Dermis blood vessel endothelial cell (primary cell): ENCODE measurements at regions not wholly inside any gene's neighbourhood (a gene's known extent, or its start where the extent isn't known, plus 50 kb on each side); places are given as distances from the start of the nearest gene placed in this dataset.

Experiments
- DNase-seq: peaks from one replicate; pipeline ENCODE4 v3.0.0; 2010

- no peak for DNase-seq
These were observed 362.4 kb downstream of the MIAT start for GRCh38 chr22:27019827-27020226.

GRCh38 chr22:27022274-27022895 is 365.0 kb downstream of the MIAT start:
- DNase-seq: no peak

GRCh38 chr22:27022896-27023361 is 365.5 kb downstream of the MIAT start:
- DNase-seq: no peak

GRCh38 chr22:27023591-27023990 is 366.2 kb downstream of the MIAT start:
- DNase-seq: no peak

GRCh38 chr22:27024982-27025381 is 367.6 kb downstream of the MIAT start:
- no peak for DNase-seq

- DNase-seq: no peak
These were observed 370.7 kb downstream of the MIAT start for GRCh38 chr22:27028093-27028492.

- no peak for DNase-seq
These were observed 372.3 kb downstream of the MIAT start for GRCh38 chr22:27029584-27030130.

- DNase-seq: peak; percentile 26
These were observed 374.8 kb downstream of the MIAT start for GRCh38 chr22:27032091-27032761.

- no peak for DNase-seq
These were observed 384.4 kb downstream of the MIAT start for GRCh38 chr22:27041745-27042310.

- no peak for DNase-seq
These were observed 385.9 kb downstream of the MIAT start for GRCh38 chr22:27043262-27043661.

- peak; percentile 29 for DNase-seq
These were observed 387.9 kb downstream of the MIAT start for GRCh38 chr22:27045103-27045947.

GRCh38 chr22:27046086-27046485 is 388.7 kb downstream of the MIAT start:
- no peak for DNase-seq

- no peak for DNase-seq
These were observed 389.2 kb downstream of the MIAT start for GRCh38 chr22:27046603-27047002.

- DNase-seq: no peak
These were observed 393.4 kb downstream of the MIAT start for GRCh38 chr22:27050771-27051170.

GRCh38 chr22:27051407-27051806 is 394.0 kb downstream of the MIAT start:
- DNase-seq: no peak

GRCh38 chr22:27057717-27058116 is 400.3 kb downstream of the MIAT start:
- DNase-seq: no peak

- DNase-seq: no peak
These were observed 402.8 kb downstream of the MIAT start for GRCh38 chr22:27060190-27060589.

GRCh38 chr22:27062910-27063309 is 405.5 kb downstream of the MIAT start:
- DNase-seq: no peak

- no peak for DNase-seq
These were observed 406.0 kb downstream of the MIAT start for GRCh38 chr22:27063406-27063805.

- no peak for DNase-seq
These were observed 406.5 kb downstream of the MIAT start for GRCh38 chr22:27063841-27064240.

GRCh38 chr22:27064386-27064785 is 407.0 kb downstream of the MIAT start:
- no peak for DNase-seq

GRCh38 chr22:27065279-27065678 is 407.9 kb downstream of the MIAT start:
- no peak for DNase-seq

- DNase-seq: no peak
These were observed 409.5 kb downstream of the MIAT start for GRCh38 chr22:27066856-27067255.
